HG03139 (cell line): ENCODE measurements at regions not wholly inside any gene's neighbourhood (a gene's known extent, or its start where the extent isn't known, plus 50 kb on each side); places are given as distances from the start of the nearest gene placed in this dataset.
"Not testable (repeated sequence)": the region's sequence is repeated elsewhere in the genome, so short reads cannot be mapped to it uniquely, and the experiment has no call there.

ENCODE experiments used
- ATAC-seq: cut with Tn5 transposase; IDR thresholded peaks from one replicate; pipeline ENCODE4 v1.9.1; 2021; ENCODE audit not compliant: unreplicated experiment

GRCh38 chr22:27594474-27595134 lies 207.0 kb downstream of the MN1 start:
- no peak for ATAC-seq

GRCh38 chr22:27596133-27596870 lies 205.3 kb downstream of the MN1 start:
- no peak for ATAC-seq

GRCh38 chr22:27597703-27598444 lies 203.7 kb downstream of the MN1 start:
- no peak for ATAC-seq

GRCh38 chr22:27598792-27599191 lies 202.8 kb downstream of the MN1 start:
- no peak for ATAC-seq

- no peak for ATAC-seq
Observed at GRCh38 chr22:27601195-27601594, 200.4 kb downstream of the MN1 start.

- no peak for ATAC-seq
Observed at GRCh38 chr22:27602390-27602789, 199.2 kb downstream of the MN1 start.

GRCh38 chr22:27603111-27603799 lies 198.3 kb downstream of the MN1 start:
- no peak for ATAC-seq

GRCh38 chr22:27603800-27604144 lies 197.8 kb downstream of the MN1 start:
- no peak for ATAC-seq

- no peak for ATAC-seq
Observed at GRCh38 chr22:27605390-27605789, 196.2 kb downstream of the MN1 start.

GRCh38 chr22:27607750-27608149 lies 193.8 kb downstream of the MN1 start:
- ATAC-seq: not testable (repeated sequence)

- no peak for ATAC-seq
Observed at GRCh38 chr22:27609451-27609888, 192.1 kb downstream of the MN1 start.

- not testable (repeated sequence) for ATAC-seq
Observed at GRCh38 chr22:27610164-27610563, 191.4 kb downstream of the MN1 start.

GRCh38 chr22:27610863-27611786 lies 190.4 kb downstream of the MN1 start:
- ATAC-seq: no peak

GRCh38 chr22:27612115-27612514 lies 189.4 kb downstream of the MN1 start:
- no peak for ATAC-seq

GRCh38 chr22:27613099-27614005 lies 188.2 kb downstream of the MN1 start:
- ATAC-seq: no peak

GRCh38 chr22:27614006-27614649 lies 187.4 kb downstream of the MN1 start:
- ATAC-seq: no peak

GRCh38 chr22:27614650-27615007 lies 186.9 kb downstream of the MN1 start:
- ATAC-seq: no peak

GRCh38 chr22:27615408-27615807 lies 186.1 kb downstream of the MN1 start:
- no peak for ATAC-seq

- ATAC-seq: no peak
Observed at GRCh38 chr22:27616033-27616432, 185.5 kb downstream of the MN1 start.
